CD4-positive, alpha-beta T cell treated with Interleukin-1 beta for 1 hour (primary cell): ENCODE measurements at regions not wholly inside any gene's neighbourhood (a gene's known extent, or its start where the extent isn't known, plus 50 kb on each side); places are given as distances from the start of the nearest gene placed in this dataset.
"Not testable (repeated sequence)": the region's sequence is repeated elsewhere in the genome, so short reads cannot be mapped to it uniquely, and the experiment has no call there.

ENCODE experiments used
- DNase-seq, 2 donors: peaks; one replicate each; pipeline ENCODE4 v3.0.0-alpha.2; 2020 to 2022

DNA sequence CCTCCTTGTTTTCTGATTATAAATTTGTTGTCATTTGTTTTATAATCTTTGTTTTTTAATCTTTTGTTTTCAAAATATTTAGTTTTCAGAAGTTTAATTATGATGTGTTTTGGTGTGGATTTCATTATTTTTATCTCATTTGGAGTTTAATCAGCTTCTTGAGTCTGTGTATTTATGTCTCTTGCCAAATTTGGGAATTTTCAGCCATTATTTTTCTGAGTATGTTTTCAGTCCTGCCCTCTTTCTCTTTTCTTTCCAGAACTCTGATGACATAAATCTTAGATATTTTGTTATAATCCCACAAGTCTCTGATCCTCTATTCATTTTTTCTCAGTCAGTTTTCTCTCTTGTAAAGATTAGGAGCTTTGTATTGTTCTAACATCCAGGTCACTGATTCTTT lies 89.8 kb downstream of the RHOU start:
- DNase-seq = no peak

GRCh38 chr1:228825840-228826484 lies 90.7 kb downstream of the RHOU start:
- peak in 1 of 2 donors; percentile 10 for DNase-seq

DNA sequence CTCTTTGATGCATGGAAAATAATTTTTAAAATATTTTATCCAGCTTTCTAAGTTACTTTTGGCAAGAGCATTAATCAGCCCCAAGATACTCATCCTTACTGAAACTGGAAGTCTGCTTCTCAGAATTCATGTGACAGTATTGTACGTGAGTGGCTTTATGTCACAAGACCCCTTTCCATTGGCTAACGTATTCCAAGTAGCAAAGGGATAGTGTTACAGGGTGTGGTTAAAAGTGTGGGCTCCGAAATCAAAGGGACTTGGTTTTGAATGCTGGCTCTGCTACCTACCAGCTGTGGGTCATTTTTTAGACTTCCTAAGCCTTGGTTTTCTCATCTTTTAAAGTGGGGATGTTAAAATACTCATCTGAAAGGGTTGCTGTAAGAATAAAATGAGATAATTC lies 91.7 kb downstream of the RHOU start:
- no peak for DNase-seq

DNA sequence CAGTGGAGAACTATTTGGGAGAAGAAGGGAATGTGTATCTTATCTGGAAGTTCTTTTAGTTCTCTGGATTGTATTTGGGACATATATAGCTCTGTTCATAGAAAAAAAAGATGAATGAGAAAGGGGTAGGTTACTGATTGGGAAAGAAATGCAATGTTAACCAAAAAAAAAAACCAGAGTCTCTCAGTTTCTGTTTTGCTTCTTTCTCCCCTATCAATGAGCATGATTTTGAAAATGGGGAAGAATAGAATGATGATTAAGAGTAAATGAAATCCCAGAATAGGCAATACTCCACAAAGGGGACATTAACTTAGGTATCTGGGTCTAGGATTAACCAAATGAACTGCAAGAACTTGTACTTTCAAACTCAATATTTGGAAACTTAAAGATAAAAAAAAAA lies 92.9 kb downstream of the RHOU start:
- no peak for DNase-seq

- no peak for DNase-seq
These were observed 95.1 kb downstream of the RHOU start for GRCh38 chr1:228830185-228830953.

- peak in 1 of 2 donors; percentile 22 for DNase-seq
These were observed 95.7 kb downstream of the RHOU start for GRCh38 chr1:228830954-228831481.

DNA sequence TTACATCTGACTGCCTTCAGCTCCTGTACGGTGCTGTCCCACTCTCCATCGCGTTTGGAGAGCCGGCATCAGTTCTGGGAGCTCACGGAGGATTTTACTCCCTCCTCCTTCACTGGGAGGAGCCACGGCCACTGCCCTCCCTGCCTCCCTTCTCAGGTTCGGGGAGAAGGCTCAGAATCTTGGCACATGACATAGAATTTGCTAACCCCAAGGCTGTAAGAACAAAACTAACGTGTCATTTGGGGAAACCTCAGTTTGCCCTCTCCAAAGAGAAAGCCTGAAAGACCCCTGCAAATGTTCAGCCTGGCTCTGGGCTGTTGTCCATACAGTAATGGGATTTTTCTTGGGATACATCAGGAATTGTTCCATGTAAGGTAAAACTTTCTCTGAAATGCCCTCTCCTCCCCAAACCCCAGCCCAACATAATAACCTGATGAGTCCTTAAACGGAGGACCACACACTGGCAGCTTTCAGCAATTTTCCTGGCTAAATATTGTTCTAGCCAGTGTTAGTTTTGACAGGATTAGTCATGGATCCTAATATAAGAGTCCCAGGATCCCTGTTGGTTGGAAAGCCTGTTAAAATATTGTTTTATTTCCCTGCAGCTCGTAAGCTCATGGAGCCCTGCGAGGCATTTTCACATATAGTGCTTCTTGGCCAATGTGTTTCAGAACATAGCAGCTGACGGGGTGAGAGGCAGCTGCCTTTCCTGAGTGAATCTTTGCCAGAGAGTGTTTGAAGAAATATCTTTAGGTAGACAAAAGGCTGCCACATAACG lies 98.8 kb downstream of the RHOU start:
- DNase-seq = no peak

DNA sequence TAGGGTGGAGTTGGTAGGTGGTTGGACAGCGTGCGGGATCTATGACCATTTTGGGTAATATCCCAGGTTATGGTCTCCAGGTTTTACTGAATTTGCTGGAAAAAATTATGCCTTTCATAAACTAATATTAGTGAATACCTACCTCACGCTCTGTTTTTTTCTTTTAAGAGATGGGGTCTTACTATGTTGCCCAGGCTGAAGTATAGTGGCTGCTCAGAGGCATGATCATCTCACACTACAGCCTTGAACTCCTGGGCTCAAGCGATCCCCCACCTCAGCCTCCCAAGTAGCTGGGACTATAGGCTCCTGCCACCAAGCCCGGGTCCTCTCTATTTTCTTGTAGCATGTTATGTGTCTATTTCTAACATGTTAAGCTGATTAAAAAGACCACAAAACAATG lies 100.2 kb downstream of the RHOU start:
- no peak for DNase-seq

GRCh38 chr1:228835911-228836310 lies 100.6 kb downstream of the RHOU start:
- DNase-seq = no peak

DNA sequence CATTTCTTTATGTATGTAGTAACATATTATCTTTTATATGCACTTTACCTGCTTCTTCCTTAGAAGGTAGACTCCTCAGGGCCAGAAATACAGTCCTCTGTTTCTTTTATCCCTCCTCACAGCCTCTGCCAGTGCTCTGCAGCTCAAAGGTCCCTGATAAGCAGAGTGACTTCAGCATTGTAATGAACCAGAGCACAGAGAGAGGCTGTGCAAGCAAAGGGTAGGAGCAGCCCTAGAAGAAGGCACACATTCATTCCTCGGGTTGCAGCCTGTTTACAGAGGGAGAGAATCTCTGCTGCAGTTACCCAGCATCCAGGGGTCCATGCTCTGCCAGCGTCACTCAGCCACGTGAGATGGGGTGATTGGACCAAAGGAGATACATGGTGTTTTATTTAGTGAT lies 101.1 kb downstream of the RHOU start:
- DNase-seq = no peak

DNA sequence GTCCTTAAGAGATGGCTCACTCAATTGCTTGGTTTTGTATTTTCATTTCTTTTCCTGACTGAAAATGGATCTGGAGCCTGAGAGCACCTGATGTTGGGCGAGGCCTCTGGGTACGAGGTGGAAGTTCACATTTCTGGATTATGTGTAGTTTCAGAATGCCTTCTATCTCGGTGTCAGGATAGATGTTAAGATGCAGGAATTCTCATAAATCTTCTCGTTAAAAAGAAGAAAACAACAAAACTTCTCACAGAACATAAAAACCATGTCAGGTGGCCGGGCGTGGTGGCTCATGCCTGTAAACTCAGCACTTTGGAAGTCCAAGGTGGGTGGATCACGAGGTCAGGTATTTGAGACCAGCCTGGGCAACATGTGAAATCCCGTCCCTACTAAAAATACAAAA lies 101.8 kb downstream of the RHOU start:
- no peak for DNase-seq

DNA sequence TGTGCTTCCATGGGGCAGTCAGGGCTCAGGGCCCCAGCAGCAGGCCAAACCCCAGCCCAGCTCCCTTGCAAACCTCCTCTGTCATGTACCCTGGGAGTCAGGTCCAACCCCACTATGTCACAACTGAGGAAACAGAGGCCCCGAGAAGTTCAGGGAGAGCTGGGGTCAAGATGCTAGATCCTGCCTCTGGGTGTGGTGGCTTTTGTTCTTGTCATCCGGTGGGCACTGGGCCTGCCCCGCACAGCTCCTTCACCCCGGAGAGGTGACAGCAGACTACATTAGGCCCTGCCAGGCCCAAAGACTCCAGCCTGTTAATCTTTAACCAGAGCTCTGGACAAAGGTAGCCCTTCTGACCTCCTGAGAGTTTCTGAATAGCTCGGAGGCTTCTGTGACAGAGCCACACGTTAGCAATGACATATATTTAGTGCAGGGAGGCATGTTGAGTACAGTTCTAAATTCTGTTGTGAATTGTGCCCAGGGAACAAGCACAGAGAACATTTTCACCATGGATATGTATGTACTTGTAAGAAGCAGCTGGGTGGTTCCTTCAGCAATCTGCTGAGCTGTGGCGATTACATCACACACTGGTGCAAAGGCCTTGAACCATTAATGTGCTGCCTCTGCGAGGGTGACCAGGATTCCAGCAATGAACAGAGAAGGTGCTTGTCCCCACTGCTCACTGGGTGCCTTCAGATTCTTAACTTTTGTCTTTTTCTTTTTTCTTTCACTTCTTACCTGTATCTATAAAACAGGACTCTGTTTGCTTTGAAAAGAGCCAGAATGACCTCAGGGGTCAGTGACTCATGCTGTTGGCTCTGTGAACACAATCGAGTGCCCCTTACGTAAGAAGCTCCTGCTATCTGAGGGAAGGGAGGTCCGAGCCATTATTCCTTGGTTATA lies 102.8 kb downstream of the RHOU start:
- peak in 1 of 2 donors; percentile 35 for DNase-seq

- DNase-seq = no peak
These were observed 103.6 kb downstream of the RHOU start for GRCh38 chr1:228838717-228839500.

- no peak for DNase-seq
These were observed 104.4 kb downstream of the RHOU start for GRCh38 chr1:228839656-228840055.

GRCh38 chr1:228841632-228842031 lies 106.4 kb downstream of the RHOU start:
- DNase-seq = no peak

- peak in 1 of 2 donors; percentile 35 for DNase-seq
These were observed 107.0 kb downstream of the RHOU start for GRCh38 chr1:228842094-228842775.

- DNase-seq = no peak
These were observed 109.8 kb downstream of the RHOU start for GRCh38 chr1:228845101-228845500.

DNA sequence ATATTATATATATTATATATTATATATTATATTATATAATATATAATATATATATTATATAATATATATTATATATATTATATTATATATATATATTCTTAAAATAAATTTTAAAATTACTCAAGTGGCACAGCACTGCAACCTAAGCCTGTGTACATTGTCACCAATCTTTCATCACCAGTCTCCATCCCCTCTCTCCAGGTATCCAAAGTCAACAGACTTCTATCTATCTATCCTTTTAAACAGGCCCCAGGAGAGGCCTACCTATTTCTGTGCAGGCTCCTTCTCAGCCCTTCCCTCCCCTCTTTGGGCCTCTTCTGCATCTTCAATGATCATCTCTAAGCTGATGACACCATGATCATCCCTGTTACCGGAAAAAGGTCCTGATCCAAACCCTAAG lies 111.7 kb downstream of the RHOU start:
- DNase-seq = no peak

- DNase-seq = not testable (repeated sequence)
These were observed 112.2 kb downstream of the RHOU start for GRCh38 chr1:228847451-228847850.

- no peak for DNase-seq
These were observed 113.1 kb downstream of the RHOU start for GRCh38 chr1:228848406-228848805.

DNA sequence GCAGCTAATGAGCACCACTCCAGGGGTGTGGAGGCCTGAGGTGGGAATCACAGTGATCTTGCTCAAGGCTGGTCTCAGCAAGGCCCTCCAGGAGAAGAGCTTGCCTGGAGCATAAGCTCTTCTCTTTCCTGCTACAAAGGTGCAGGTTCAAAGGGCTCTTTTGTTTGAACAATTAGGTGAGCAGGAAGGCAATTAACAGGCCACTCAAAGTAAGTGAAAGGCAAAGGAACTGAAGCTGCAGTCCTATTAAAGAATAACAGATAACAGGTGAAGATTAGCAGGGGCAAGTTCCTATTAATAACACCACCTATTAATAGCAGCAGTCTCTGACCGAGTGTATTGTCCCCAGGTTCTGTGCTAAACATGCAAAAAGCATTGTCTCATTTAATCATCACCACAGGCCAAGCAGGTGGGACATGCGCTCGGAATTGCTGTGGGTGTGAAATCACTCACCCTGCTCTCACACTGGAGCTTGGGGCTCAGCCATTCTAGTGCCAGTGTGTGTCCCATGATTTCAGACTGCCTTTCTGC lies 113.8 kb downstream of the RHOU start:
- no peak for DNase-seq
